HG03045 (cell line): ENCODE measurements at regions not wholly inside any gene's neighbourhood (a gene's known extent, or its start where the extent isn't known, plus 50 kb on each side); places are given as distances from the start of the nearest gene placed in this dataset.
"Not testable (repeated sequence)": the region's sequence is repeated elsewhere in the genome, so short reads cannot be mapped to it uniquely, and the experiment has no call there.

ENCODE experiments used
- ATAC-seq: cut with Tn5 transposase; IDR thresholded peaks from one replicate; pipeline ENCODE4 v1.9.1; 2021; ENCODE audit warnings: mild to moderate bottlenecking, moderate library complexity; ENCODE audit not compliant: unreplicated experiment

DNA sequence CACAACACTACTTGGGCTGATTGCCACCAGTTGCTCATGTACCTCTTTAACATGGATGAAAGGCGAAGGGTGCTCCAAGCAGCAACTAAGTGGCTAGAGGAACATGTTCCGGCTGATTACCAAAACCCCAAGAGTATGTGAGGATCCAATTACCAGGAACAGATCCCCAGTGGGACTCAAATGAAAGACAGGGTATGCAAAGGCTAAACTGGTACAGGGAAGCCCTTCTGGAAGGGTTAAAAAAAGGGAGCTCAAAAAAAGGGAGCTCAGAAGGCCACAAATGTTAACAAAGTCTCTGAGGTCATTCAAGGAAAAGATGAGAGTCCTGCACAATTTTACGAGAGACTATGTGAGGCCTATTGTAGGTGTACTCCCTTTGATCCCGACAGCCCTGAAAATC, 604.7 kb downstream of the UQCRFS1 start:
- ATAC-seq: no peak

DNA sequence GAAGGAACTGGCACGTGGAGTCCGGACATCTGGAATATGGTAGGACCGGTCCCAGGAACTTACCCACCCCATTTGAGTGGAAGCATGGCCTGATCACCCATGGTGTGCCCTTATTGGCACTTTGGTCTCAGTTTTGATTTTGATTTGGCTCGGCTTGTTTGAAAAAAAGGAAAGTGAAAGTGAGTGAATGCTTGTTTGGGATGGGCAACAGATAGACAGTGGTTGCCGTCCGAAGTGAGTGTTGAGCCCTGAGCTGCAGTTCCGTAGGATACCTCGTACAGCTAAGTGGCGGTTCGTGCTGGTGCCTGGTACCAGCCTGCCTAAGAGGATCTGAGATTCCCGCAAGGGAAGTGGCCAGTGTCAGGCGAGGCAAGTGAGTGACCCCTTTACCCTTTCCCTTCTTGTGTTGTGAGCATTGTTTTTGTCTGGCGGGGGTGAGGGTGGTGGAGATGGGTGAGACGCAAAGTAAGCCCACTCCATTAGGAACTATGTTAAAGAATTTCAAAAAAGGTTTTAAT, 605.8 kb downstream of the UQCRFS1 start:
- ATAC-seq: no peak

GRCh38 chr19:28606269-28607032, 606.5 kb downstream of the UQCRFS1 start:
- no peak for ATAC-seq

GRCh38 chr19:28605501-28606268, 607.3 kb downstream of the UQCRFS1 start:
- ATAC-seq: no peak

- ATAC-seq: no peak
Measured at GRCh38 chr19:28603453-28603852, 609.5 kb downstream of the UQCRFS1 start.

- no peak for ATAC-seq
Measured at GRCh38 chr19:28602675-28603298, 610.2 kb downstream of the UQCRFS1 start.

- no peak for ATAC-seq
Measured at GRCh38 chr19:28601723-28602440, 611.1 kb downstream of the UQCRFS1 start.

DNA sequence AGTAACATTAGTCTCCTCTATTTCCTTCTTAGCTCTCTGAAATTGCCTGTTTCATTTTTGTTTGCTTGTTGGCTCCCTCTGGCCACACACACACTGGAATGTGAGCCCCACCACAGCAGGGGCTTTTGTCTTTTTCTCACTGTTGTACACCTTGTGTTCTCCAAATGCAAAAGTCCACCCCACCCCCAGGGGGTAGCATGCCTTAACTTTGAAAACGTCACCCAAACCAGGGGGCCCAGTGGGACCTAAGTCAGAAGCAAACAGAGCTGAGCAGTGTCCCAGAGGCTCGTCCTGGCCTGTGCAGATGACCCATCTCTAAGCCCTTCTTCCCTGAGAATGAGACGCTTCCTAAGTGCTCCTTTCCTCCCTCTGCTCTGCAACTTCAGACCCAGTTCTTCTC, 614.1 kb downstream of the UQCRFS1 start:
- ATAC-seq: no peak

GRCh38 chr19:28596561-28597071, 616.3 kb downstream of the UQCRFS1 start:
- no peak for ATAC-seq

DNA sequence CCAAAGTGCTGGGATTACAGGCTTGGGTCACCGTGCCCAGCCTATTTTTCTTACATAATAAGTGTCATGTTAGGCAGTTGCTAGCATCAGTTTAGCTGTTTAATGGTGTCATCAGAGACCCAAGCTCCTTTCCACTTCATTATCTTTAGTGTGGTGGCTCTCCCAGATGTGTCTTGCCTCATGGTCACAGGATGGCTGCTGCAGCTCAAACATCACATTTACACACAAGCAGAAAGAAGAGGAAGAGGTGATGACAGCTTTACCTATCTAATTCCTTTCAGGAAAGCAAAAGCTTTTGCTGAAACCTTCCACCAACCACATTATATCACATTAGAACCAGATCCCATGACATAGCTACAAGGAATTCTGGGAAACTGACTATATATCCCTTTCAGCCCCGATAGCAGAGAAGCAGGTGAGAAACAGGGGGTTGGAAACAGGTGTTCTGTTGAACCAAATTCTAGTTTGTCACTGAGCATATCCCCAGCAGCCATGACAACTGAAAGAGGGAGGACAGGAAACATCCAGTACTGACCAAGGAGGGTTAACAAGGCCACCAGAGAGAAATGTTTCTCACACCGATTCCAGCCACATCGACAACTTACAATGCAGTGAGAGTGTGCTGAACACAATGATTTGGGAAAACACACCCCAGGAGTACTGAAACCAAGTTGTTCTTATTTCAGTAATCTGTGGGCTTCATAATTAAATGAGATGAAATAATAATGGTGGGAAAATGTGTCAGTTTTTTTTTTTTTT, 617.0 kb downstream of the UQCRFS1 start:
- ATAC-seq: no peak

DNA sequence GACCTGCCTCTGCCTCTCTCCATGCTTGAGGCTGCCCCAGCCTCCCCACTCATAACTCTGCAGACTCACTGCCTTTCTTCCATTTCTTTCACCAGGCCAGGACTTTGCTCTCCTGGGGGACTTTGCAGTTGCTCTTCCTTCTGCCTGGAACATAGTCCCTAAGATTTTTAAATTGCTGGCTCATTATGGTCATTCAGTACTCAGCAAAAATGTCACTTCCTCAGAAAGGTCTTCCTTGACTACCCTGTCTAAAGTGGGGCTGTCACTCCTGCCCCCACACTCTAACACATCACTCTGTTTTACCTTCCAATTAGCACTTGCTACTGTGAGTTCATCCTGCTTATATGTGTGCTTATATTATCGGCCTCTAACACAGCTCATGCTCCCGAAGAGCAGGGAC, 618.2 kb downstream of the UQCRFS1 start:
- ATAC-seq: no peak

- ATAC-seq: not testable (repeated sequence)
Measured at GRCh38 chr19:28589991-28590411, 623.0 kb downstream of the UQCRFS1 start.

GRCh38 chr19:28586474-28586873, 626.5 kb downstream of the UQCRFS1 start:
- ATAC-seq: no peak

DNA sequence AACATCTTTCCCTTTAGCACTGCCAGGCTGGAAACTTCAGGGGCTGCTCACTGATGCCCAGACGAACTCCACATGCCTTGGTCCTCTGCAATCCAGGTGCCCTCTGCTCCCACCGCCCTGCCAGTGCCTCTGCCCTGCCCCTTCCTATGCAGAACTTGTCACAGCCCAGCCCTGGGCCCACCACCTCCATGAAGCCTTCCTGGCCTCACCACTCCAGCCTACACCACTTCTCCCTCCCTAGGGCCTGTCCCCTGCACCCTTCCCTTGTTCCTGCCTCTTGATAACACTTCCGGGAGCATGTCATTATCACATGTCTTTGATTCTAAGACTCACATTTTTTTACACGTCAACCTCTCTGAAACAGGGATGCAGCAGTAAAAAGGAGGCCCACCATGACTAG, 627.2 kb downstream of the UQCRFS1 start:
- no peak for ATAC-seq

- no peak for ATAC-seq
Measured at GRCh38 chr19:28583713-28584112, 629.2 kb downstream of the UQCRFS1 start.

- no peak for ATAC-seq
Measured at GRCh38 chr19:28583242-28583641, 629.7 kb downstream of the UQCRFS1 start.

GRCh38 chr19:28582796-28583195, 630.2 kb downstream of the UQCRFS1 start:
- no peak for ATAC-seq

DNA sequence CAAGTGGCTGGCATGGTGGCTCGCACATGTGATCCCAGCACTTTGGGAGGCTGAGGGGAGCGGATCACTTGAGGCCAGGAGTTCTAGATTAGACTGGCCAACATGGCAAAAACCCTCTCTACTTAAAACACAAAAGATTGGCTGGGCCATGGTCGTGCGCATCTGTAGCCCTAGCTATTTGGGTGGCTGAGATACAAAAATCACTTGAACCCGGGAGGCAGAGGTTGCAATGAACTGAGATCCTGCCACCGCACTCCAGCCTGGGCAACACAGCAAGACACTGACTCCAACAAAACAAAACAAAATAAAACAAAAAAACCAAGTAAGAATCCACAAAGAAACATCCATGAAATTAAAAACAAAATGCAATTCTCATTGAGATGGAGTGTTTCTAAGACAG, 630.6 kb downstream of the UQCRFS1 start:
- no peak for ATAC-seq

DNA sequence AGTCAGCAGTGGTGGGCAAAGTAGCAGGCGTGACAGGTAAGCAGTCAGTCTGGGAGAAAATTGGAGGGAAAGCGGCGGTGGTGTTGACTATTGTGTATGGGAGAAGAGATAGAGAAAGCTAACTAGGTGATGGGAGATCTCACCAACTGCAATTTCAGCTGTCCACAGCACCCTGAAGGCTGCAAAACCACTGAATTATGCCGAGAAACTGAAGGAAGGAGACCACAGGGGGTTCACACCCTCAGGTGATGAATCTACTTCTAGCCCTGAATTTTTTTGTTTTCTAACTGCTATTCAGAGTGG, 631.5 kb downstream of the UQCRFS1 start:
- no peak for ATAC-seq

DNA sequence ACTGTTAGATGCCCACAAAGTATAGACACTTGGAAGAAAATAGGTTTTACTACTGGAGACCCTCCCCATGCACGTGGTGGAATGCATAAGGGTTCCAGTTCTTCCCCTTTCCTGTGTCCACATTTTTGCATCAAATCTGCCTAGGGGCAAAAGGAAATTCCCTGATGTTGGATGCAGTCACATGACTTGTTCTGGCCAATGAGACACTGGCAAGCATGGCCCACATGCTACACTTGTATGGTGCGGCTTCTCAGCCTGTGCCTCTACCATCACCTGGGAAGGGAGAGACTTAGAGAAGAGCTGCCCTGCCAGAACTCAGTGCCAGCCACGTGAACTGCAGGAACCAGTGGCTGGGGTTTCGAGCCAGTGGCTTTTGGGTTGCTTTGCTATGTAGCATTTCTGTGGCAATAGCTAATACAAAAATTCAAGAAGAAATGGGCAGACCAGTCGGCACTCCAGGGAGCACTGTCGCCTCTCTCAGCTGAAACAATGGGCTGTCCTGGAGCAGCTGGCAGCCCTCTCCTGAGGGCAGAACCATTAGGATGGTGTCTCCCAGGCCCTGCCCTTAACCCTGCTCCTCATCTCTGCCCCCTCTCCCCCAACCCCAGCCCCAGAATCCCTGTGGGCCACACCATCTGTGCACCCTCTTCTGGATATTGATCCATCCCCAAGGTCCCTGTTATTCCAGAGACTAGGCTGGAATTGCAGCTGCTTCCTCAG, 634.0 kb downstream of the UQCRFS1 start:
- ATAC-seq: no peak
